Fibroblast of skin of left quadriceps (primary cell): ENCODE measurements at regions not wholly inside any gene's neighbourhood (a gene's known extent, or its start where the extent isn't known, plus 50 kb on each side); places are given as distances from the start of the nearest gene placed in this dataset.
A peak's percentile ranks its signal among the peaks of the same experiment; 100 is the strongest.

Experiments used
- DNase-seq, 2 experiments: peaks; one replicate each; pipeline ENCODE4 v3.0.0-alpha.2; 2013; ENCODE audit warnings: low read depth in 2 of 2

- no peak for DNase-seq
Measured at GRCh38 chr5:5591567-5591966, 169.1 kb downstream of the ICE1 start.

DNA sequence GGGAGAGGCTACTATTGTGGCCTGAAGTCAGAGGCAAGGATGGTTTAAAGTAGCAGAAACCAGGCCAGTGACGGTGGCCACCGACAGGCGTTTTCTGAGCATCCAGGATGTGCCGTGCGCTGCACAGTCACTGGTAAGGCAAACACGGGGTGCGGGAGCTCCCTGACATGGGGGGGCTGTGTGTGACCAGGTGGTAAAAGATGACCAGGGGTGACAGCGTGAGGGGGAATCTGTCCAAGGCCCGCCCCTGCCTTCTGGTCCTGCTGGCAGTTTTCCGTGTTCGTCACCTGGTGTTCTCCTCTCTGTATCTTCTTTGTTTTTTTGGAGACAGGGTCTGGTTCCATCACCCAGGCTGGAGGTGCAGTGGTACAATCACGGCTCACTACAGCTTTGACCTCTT lies 167.4 kb downstream of the ICE1 start:
- no peak for DNase-seq

GRCh38 chr5:5588887-5589826 lies 166.7 kb downstream of the ICE1 start:
- DNase-seq: no peak

DNA sequence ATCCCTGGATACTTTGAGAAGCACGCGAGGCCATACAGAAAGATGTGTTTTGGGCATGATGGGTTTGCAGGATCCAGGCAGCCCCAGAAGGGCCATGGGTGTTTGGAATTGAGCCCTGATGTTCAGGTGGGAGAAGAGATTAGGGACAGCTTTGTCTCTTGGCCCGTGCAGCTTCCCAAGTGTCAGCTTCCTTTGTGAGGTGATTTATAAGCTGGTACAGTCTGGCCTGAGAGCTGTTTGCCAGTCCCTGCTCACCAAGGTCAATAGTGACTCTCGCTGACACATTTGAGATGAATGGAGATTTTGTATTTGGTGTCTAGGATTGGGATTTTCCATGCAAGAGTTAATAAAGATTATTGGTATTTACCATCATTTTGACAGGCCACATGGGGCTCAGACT lies 165.9 kb downstream of the ICE1 start:
- DNase-seq: no peak

DNA sequence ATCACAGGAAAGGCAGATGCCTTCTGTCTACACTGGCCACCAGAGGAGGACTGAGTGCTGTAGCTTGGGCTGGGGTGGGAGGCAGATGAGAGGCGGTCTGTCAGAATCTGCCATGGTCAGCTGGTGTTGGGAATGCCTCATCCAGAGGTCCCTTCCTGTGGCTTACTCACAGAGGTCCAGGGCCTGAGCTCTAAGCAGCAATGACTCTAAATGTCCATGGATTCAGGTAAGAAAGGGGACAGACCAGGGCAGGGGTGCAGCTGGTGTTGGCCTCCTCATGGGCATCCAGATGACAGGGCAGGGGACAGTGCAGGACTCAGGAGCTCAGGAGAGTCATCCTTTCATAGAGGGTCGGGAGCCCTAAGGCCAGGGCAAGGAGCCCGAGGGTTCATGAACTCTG lies 165.0 kb downstream of the ICE1 start:
- no peak for DNase-seq

DNA sequence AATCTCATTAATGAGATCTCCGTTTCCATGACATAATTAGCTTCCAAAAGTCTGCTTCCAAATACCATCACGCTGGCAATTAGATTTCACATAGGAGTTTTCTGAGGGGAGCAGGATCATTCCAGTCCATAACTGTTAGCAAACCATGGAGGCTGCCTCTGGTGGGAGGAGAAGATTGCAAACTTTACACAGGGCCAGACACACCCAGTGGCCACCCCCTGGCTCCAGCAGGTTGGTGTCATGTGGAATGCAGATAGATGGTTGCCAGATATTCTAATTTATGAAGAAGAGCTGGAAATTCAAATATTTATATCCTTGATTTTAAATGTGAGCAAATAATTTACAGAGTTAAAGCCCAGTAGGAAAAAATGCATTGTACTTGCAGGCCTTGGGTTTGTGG lies 164.2 kb downstream of the ICE1 start:
- DNase-seq: no peak

GRCh38 chr5:5585751-5586341 lies 163.4 kb downstream of the ICE1 start:
- DNase-seq: no peak

- DNase-seq: no peak
Measured at GRCh38 chr5:5584751-5585150, 162.3 kb downstream of the ICE1 start.

GRCh38 chr5:5584236-5584745 lies 161.8 kb downstream of the ICE1 start:
- DNase-seq: no peak

- no peak for DNase-seq
Measured at GRCh38 chr5:5583832-5584231, 161.4 kb downstream of the ICE1 start.

DNA sequence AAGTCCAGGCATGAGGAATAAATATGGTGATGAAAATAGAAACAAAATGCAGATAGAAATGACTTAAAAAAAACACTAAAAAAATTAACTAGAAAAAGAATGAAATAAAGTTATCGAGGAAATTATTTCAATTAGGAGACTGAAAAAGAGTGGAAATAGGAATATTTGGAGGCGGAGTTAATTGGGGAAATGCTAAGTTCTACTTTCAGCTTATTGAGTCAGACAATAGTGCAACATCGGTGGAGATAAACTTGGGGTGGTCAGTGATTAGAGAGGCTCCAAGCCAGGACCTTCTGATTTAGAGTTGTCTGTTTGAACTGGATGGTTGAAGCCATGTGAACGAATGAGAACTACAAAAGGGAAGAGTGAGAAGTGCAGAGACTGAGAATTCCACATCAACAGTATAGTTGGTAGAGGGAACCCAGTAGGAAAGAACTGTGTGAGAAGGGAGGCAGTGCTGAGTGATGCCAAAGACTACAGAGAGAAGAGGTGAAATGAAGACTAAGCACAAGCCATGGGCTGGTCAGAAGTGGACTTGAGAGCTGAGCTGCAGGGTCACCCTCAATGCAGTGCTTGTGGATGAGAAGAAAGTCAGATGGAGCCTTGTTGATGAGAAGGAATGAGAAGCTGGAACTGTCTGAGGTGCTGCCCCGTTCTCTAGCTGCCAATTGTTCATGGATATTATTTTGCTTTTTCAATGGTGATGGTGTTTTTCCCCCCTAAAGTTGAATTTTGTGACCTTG lies 160.7 kb downstream of the ICE1 start:
- DNase-seq: no peak

- DNase-seq: no peak
Measured at GRCh38 chr5:5581080-5581479, 158.6 kb downstream of the ICE1 start.

DNA sequence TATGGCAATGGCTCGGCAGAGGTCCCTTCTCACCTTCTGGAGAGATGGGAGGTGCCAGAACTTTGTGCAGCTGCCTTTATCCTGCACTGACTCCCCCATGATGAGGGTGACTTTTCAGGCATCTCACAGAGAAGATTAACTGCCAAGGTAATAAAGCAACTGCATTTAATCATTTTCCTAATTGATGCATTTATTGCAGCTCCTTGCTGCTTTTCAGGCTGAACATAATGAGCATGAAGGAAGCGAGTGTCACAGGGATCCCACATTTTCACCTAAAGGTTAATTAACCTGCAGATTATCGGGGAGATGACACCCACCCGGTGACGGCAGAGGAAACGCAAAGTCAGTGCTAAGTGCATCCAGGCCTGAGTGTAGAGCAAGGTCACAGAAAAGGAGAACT lies 154.3 kb downstream of the ICE1 start:
- DNase-seq: no peak

DNA sequence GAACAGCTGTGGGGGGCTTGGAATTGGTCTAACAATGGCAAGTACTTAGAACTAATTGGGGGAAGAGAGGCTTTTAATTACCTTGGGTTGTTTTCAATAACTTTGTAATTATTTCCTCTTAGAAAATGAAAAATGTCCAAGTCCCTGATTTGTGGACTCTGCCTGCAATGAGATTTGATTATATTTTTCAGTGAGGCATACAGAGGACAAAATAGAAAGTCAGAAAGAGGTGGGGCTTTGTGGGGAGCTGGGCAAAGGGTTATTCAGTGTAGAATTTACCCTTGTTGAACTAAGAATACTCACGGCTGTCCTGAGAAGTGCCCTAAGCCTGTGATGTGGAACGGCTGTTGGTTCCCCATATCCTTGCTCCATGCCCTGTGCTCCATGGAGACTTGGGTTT lies 153.0 kb downstream of the ICE1 start:
- no peak for DNase-seq

DNA sequence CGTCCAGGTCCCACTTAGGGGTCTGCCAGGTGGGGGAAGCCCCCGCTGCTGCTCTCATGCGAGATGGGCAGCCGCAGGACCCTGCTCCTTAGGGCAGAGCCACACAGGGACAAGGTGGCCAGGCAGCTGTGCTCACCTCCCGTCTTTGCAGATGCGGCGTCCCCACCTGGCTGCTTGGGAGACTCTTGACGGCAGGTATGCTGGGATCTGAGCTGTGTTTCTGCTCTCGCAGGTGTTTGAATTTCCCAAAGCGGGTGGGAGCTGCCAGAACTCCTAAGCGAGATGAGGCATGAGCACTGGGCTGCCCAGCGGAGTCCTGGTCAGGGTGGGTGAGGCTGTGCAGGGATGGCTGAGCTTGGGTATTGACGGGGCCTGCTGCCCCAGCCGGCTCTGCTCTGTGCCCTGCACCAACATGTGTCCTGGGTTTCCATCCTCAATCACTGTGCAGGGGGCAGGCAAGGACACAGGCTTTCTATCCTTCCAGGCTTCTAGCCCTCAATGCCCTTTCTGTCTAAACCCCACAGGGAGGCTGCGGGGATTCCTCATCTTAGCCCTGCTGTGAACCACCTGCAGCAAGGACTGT lies 151.4 kb downstream of the ICE1 start:
- DNase-seq: no peak

- DNase-seq: no peak
Measured at GRCh38 chr5:5572976-5573797, 150.7 kb downstream of the ICE1 start.

GRCh38 chr5:5572010-5572865 lies 149.8 kb downstream of the ICE1 start:
- DNase-seq: peak; percentile 7 to 11

DNA sequence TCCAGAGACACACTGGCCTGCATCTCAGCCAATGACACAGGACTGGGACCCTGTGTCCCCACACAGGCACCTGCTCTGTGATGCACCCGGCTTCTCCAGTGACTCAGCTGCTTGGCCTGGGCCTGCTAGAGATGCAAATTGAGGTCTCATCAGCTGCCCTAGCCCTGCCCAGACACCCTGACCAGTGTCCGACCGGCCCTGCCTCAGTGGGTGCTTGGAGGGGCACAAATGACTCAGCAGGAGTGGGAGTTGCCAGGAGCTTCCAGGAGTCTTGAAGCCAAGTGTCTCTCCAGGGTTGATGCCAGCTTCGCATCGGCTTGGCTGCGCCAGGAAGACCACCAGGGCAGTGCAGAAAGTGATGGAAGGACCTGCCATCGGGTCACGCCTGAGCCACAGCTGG lies 148.2 kb downstream of the ICE1 start:
- no peak for DNase-seq

- no peak for DNase-seq
Measured at GRCh38 chr5:5564898-5565297, 142.4 kb downstream of the ICE1 start.

- no peak for DNase-seq
Measured at GRCh38 chr5:5560016-5560415, 137.5 kb downstream of the ICE1 start.
